CD8-positive, alpha-beta memory T cell (primary cell): ENCODE measurements at regions not wholly inside any gene's neighbourhood (a gene's known extent, or its start where the extent isn't known, plus 50 kb on each side); places are given as distances from the start of the nearest gene placed in this dataset.
A peak's percentile ranks its signal among the peaks of the same experiment; 100 is the strongest.

Source experiments
- CTCF ChIA-PET: fragments of 350-600 bp; sonication (Branson Sonifier 250); formaldehyde crosslinking; loops from one replicate; lab custom pipeline; 2021; ENCODE audit warnings: antibody characterized with exemption; lab: Charles Lee
- POLR2A ChIA-PET: fragments of 350-600 bp; sonication (Branson Sonifier 250); formaldehyde crosslinking; loops from one replicate; lab custom pipeline; 2021; ENCODE audit warnings: antibody characterized with exemption; lab: Charles Lee
- DNase-seq, 5 donors: peaks; one replicate each; pipeline versions ENCODE4 v3.0.0 to v3.0.0-alpha.2; 2020 to 2022; ENCODE audit warnings: mixed read lengths in 1 of 5
- H3K27ac ChIP-seq: one replicate; pipeline ENCODE4 v1.7.0; 2013; ENCODE audit warnings: low read depth, mild to moderate bottlenecking, low read length, moderate library complexity
- H3K27me3 ChIP-seq: 2 replicates; pipeline ENCODE4 v1.7.0; 2013; ENCODE audit warnings: low read length, mild to moderate bottlenecking; ENCODE audit not compliant: insufficient read depth, poor library complexity, severe bottlenecking
- H3K36me3 ChIP-seq: 2 replicates; pipeline ENCODE4 v1.7.0; 2013; ENCODE audit warnings: mild to moderate bottlenecking, low read length, moderate library complexity; ENCODE audit not compliant: insufficient read depth
- H3K4me1 ChIP-seq: 2 replicates; pipeline ENCODE4 v1.7.0; 2013; ENCODE audit warnings: mild to moderate bottlenecking, low read length, moderate library complexity; ENCODE audit not compliant: insufficient read depth
- H3K4me3 ChIP-seq: 2 replicates; pipeline ENCODE4 v1.7.0; 2013; ENCODE audit warnings: mild to moderate bottlenecking, low read length
- H3K9me3 ChIP-seq: 2 replicates; pipeline ENCODE4 v1.7.0; 2013; ENCODE audit warnings: mild to moderate bottlenecking, low read length
- H3K27ac Mint-ChIP-seq, 8 donors: one replicate each; pipeline ENCODE4 v1.8.0; 2020 to 2021; ENCODE audit warnings: mixed read lengths in 8 of 8, mild to moderate bottlenecking in 6 of 8, inconsistent platforms in 3 of 8, moderate library complexity in 3 of 8
- H3K27me3 Mint-ChIP-seq, 2 donors: one replicate each; pipeline ENCODE4 v1.8.0; 2020 to 2021; ENCODE audit warnings: mixed read lengths in 2 of 2, mild to moderate bottlenecking in 1 of 2, moderate library complexity in 1 of 2
- H3K36me3 Mint-ChIP-seq, 3 donors: one replicate each; pipeline ENCODE4 v1.8.0; 2020 to 2021; ENCODE audit warnings: mixed read lengths in 3 of 3, inconsistent platforms in 1 of 3, mild to moderate bottlenecking in 1 of 3
- H3K4me1 Mint-ChIP-seq, 3 donors: one replicate each; pipeline ENCODE4 v1.8.0; 2020 to 2021; ENCODE audit warnings: mixed read lengths in 3 of 3, inconsistent platforms in 1 of 3, mild to moderate bottlenecking in 1 of 3
- H3K4me3 Mint-ChIP-seq, 7 donors: one replicate each; pipeline ENCODE4 v1.8.0; 2020 to 2021; ENCODE audit warnings: mixed read lengths in 7 of 7, mild to moderate bottlenecking in 6 of 7, moderate library complexity in 4 of 7, inconsistent platforms in 2 of 7
- H3K9me3 Mint-ChIP-seq, 5 donors: one replicate each; pipeline ENCODE4 v1.8.0; 2020 to 2022; ENCODE audit warnings: mixed read lengths in 5 of 5, mild to moderate bottlenecking in 3 of 5, moderate library complexity in 2 of 5, inconsistent platforms in 1 of 5

DNA sequence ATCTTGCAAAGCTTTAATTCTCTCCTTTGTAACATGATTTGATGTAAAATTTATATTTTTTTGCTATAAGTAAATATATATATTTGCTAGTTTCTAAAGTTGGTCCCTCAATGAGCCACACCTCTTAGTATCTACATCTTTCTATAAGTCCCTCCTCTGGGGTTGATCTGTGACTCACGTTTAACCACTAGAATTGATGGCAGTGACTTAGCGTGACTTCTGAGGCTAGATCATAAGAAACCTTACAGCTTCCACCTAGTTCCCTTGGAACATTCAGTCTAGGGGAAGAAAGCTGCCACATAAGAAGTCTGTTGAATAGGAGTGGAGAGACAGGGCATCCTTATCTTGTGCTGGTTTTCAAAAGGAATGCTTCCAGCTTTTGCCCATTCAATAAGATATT lies 56.6 kb upstream of the TNIK start:
- no peaks in the 10 kb centered on the region for H3K4me1 ChIP-seq
- CTCF ChIA-PET: no interaction called here
- no peaks in the 10 kb centered on the region for H3K9me3 ChIP-seq
- H3K27ac ChIP-seq: no peak overlapping the region
- Mint-ChIP-seq H3K36me3 (peaks cover 0 to 13% (median 3%) of the 10 kb centered on the region in 3 donors), H3K27ac (no peak overlapping the region), H3K4me1 (no peaks in the 10 kb centered on the region), H3K27me3 (peaks cover 8 to 25% of the 10 kb centered on the region in 2 donors), H3K4me3 (no peak overlapping the region), H3K9me3 (peaks cover 0 to 4% (median 0%) of the 10 kb centered on the region in 5 donors)
- POLR2A ChIA-PET: interaction anchor here (0.6 kb wide), 1 partner anchor 960 kb away, joined by 3 read pairs; no protein-coding TSS in a partner anchor
- H3K27me3 ChIP-seq: no peaks in the 10 kb centered on the region
- H3K4me3 ChIP-seq: no peak overlapping the region
- DNase-seq: no peak
- no peaks in the 10 kb centered on the region for H3K36me3 ChIP-seq

DNA sequence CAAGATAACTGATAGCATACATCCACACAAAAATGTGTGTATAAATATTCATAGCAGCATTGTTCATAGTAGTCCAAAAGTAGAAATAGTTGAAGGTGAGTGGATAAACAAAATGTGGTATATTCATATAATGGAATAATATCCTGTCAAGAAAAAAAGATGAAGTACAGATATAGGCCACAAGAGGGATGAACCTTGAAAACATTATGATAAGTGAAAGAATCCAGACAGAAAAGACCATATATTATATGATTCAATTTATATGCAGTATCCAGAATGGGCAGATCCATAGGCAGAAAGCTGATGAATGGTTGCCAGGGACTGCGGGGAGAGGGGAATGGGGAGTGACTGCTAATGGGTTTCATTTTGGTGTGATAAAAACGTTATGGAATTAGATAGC lies 54.3 kb upstream of the TNIK start:
- Mint-ChIP-seq H3K27ac (no peak overlapping the region), H3K27me3 (peaks cover 8 to 25% of the 10 kb centered on the region in 2 donors), H3K36me3 (peaks cover 0 to 13% (median 3%) of the 10 kb centered on the region in 3 donors), H3K9me3 (peaks cover 0 to 4% (median 0%) of the 10 kb centered on the region in 5 donors), H3K4me3 (no peak overlapping the region), H3K4me1 (no peaks in the 10 kb centered on the region)
- Histone ChIP-seq H3K9me3 (no peaks in the 10 kb centered on the region), H3K4me1 (no peaks in the 10 kb centered on the region), H3K4me3 (no peak overlapping the region), H3K27me3 (no peaks in the 10 kb centered on the region), H3K36me3 (no peaks in the 10 kb centered on the region), H3K27ac (no peak overlapping the region)
- CTCF ChIA-PET: no interaction called here
- POLR2A ChIA-PET: no interaction called here
- DNase-seq: no peak

DNA sequence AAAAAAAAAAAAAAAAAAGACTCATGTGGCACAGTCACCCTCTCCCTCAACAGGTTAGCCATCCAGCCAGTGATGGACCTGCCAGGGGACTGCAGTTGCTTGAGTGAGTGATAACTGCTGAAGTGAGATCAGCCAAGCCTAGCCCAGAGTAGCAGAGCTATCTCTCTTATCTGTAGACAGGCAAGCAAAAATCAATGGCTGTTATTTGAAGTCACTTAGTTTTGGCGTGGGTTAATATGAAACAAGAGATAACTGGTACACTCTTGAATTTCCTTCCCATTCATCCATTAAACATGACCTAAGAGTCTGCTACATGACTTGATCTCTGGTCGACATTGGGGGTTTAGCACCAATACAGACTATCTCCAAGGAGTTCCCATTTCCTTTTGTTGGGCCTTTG lies 51.2 kb upstream of the TNIK start:
- Histone ChIP-seq H3K4me3 (no peak overlapping the region), H3K27me3 (no peaks in the 10 kb centered on the region), H3K36me3 (no peaks in the 10 kb centered on the region), H3K9me3 (no peaks in the 10 kb centered on the region), H3K27ac (peak overlapping the region; percentile 34), H3K4me1 (no peaks in the 10 kb centered on the region)
- ChIA-PET POLR2A (no interaction called here), CTCF (no interaction called here)
- H3K9me3 Mint-ChIP-seq: peaks cover 0 to 4% (median 0%) of the 10 kb centered on the region in 5 donors
- no peaks in the 10 kb centered on the region for H3K4me1 Mint-ChIP-seq
- H3K4me3 Mint-ChIP-seq: no peak overlapping the region
- peaks cover 0 to 5% (median 3%) of the 10 kb centered on the region in 3 donors for H3K36me3 Mint-ChIP-seq
- H3K27me3 Mint-ChIP-seq: peaks cover 0 to 11% of the 10 kb centered on the region in 2 donors
- DNase-seq: no peak
- no peak overlapping the region for H3K27ac Mint-ChIP-seq
